Pancreas (tissue), 10 donors: ENCODE measurements at regions not wholly inside any gene's neighbourhood (a gene's known extent, or its start where the extent isn't known, plus 50 kb on each side); places are given as distances from the start of the nearest gene placed in this dataset.

Experiments used
- ATAC-seq, 4 donors: fragments of 200-7000 bp; cut with Tn5 transposase; one replicate each; pipeline versions ENCODE4 v1.8.0 to v1.9.1; 2020; ENCODE audit warnings: mild to moderate bottlenecking in 4 of 4, moderate library complexity in 4 of 4
- DNase-seq, 6 donors: peaks; one replicate each; pipeline ENCODE4 v3.0.0-alpha.2; 2020
- FAIRE-seq: peaks from 2 replicates; lab custom pipeline; 2012; peaks lifted over from hg19 to GRCh38; lab: Jason Lieb, UNC
- H3K27ac ChIP-seq, 4 donors: fragments of 200-600 bp; sonication (generic); 1 replicate in 3 of 4; 2 replicates in 1 of 4; pipeline versions ENCODE4 v1.5.0 to v1.8.0; 2020
- H3K27me3 ChIP-seq, 4 donors: fragments of 200-600 bp; one replicate each; pipeline ENCODE4 v1.8.0; 2021
- H3K36me3 ChIP-seq, 3 donors: fragments of 200-600 bp; sonication (generic) in 1 of 3; one replicate each; pipeline versions ENCODE4 v1.5.0 to v1.8.0; 2020 to 2021
- H3K4me1 ChIP-seq, 3 donors: fragments of 200-600 bp; one replicate each; pipeline ENCODE4 v1.8.0; 2021
- H3K4me3 ChIP-seq, 4 donors: fragments of 200-600 bp; sonication (generic) in 2 of 4; one replicate each; pipeline versions ENCODE4 v1.5.0 to v1.8.0; 2020 to 2021
- H3K9me3 ChIP-seq, 4 donors: fragments of 200-600 bp; one replicate each; pipeline ENCODE4 v1.8.0; 2021
- WGBS, 2 donors: extraction: QIAGEN DNeasy Blood & Tissue Kit; methylation state at CpG; one replicate each; pipeline ENCODE4 v1.1.7; 2013; 5-methylcytosine and 5-hydroxymethylcytosine counted together
- intact Hi-C, 3 donors: fragments of 100-400 bp; cut with DNase I; formaldehyde crosslinking; loops; one replicate each; pipeline versions ENCODE4 v1.11.1 to v1.14.2; 2022
- TF ChIP-seq, protein P1 (sequence below), 4 donors: fragments of 200-600 bp; sonication (generic) in 3 of 4; IDR thresholded peaks; one replicate each; pipeline versions ENCODE4 v1.5.0 to v1.8.0; 2021; ENCODE audit warnings: antibody characterized with exemption in 4 of 4
- donor health status: healthy with polysubstance abuse.
- donor health status: DM: no; HTN: no; CAD: no; lungs with moderate emphysema.
- donor health status: DM: no; HTN: no; CAD: no.
- donor health status: control.
- donor health status: control.
- donor health status: Bipolar disorder and iron deficiency.
- donor health status: DM: yes; HTN: yes; CAD: no.
- donor health status: DM: no; HTN: no; CAD: no.
- donor health status: DM: no; HTN: no; CAD: no.
- donor health status: DM: yes; HTN: yes; CAD: no.

GRCh38 chr6:132126150-132126549 lies 175.0 kb upstream of the CCN2 start:
- H3K4me3 ChIP-seq: no peak overlapping the region
- intact Hi-C loops: no loop called here
- no peak for DNase-seq
- H3K36me3 ChIP-seq: no peaks in the 10 kb centered on the region
- no peaks in the 10 kb centered on the region for H3K4me1 ChIP-seq
- TF ChIP-seq, protein P1, sequence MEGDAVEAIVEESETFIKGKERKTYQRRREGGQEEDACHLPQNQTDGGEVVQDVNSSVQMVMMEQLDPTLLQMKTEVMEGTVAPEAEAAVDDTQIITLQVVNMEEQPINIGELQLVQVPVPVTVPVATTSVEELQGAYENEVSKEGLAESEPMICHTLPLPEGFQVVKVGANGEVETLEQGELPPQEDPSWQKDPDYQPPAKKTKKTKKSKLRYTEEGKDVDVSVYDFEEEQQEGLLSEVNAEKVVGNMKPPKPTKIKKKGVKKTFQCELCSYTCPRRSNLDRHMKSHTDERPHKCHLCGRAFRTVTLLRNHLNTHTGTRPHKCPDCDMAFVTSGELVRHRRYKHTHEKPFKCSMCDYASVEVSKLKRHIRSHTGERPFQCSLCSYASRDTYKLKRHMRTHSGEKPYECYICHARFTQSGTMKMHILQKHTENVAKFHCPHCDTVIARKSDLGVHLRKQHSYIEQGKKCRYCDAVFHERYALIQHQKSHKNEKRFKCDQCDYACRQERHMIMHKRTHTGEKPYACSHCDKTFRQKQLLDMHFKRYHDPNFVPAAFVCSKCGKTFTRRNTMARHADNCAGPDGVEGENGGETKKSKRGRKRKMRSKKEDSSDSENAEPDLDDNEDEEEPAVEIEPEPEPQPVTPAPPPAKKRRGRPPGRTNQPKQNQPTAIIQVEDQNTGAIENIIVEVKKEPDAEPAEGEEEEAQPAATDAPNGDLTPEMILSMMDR (IDR thresholded peaks at IDR 0.05): no peak
- 87 to 97% methylated on average over 2 of the region's 2 CpGs for WGBS, 2 donors
- no peak for ATAC-seq
- FAIRE-seq: no peak
- H3K27ac ChIP-seq: no peak overlapping the region
- no peaks in the 10 kb centered on the region for H3K27me3 ChIP-seq
- no peaks in the 10 kb centered on the region for H3K9me3 ChIP-seq

DNA sequence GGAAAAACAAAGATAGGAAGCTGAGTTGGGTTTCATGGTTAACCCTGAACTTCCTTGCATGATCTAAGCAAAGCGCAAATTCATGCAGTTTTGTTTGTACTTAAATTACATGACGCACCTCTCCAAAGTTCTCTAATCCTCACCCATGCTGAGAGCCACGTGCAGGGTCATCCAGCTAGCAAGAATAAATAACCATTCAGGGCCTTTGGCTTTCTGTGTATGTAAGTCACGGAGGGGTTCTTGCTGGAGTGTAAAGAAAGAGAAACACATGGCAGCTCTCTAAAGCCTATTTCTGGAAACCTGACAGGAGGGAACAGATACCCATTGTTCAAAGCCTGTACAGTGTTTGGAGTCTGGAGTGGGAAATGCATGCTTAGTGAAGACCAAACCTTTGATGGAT lies 171.7 kb upstream of the CCN2 start:
- intact Hi-C loops: no loop called here
- ATAC-seq (peak in 2 of 4 donors; percentile 64 to 77), FAIRE-seq (no peak), DNase-seq (no peak)
- no peak overlapping the region for H3K27ac ChIP-seq
- no peaks in the 10 kb centered on the region for H3K9me3 ChIP-seq
- H3K27me3 ChIP-seq: no peaks in the 10 kb centered on the region
- TF ChIP-seq, protein P1 (IDR thresholded peaks at IDR 0.05): no peak
- no peak overlapping the region for H3K4me3 ChIP-seq
- H3K4me1 ChIP-seq: no peaks in the 10 kb centered on the region
- H3K36me3 ChIP-seq: no peaks in the 10 kb centered on the region
- WGBS, 2 donors: 42 to 44% methylated on average over 4 of the region's 4 CpGs

DNA sequence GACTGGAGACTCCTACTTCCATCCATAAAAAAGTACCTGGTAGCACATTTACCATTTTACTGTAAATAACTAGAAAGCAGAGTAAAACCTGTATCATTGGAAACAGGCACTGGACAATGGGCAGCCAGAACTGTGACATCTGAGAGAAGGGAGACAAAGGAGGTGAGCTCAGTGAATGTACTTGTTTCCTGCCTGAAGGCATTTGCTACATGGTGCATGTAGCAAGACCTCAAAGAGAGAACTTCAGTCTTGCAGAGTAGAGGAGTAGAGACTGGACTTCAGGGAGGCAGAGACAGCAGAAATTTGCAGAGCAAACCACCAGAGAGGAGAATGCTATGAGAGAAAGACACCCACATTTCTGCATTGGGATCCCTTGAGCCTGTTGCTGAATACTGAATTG lies 171.0 kb upstream of the CCN2 start:
- no peak for ATAC-seq
- Histone ChIP-seq H3K9me3 (no peaks in the 10 kb centered on the region), H3K27ac (no peak overlapping the region), H3K27me3 (no peaks in the 10 kb centered on the region), H3K4me3 (no peak overlapping the region), H3K36me3 (no peaks in the 10 kb centered on the region), H3K4me1 (no peaks in the 10 kb centered on the region)
- intact Hi-C loops: no loop called here
- TF ChIP-seq, protein P1 (IDR thresholded peaks at IDR 0.05): no peak
- FAIRE-seq: no peak
- no peak for DNase-seq

DNA sequence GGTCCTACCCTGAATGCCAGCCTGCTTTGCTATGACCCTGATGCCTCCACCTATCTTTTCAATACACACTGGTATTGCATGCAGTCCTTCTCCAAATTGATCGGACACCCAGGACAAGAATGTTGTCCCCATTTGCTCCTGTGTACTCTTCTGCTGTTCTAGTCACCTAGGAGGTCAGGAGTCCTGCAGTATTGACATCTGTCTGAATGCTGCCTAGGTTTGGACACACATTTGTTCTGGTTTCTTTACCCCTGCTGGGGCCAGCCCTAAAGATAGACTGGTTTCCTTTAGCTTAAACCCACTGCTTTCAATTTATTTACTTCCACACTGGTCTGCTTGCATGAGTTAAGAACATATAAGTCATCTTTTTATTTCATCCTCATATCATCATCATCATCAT lies 167.0 kb upstream of the CCN2 start:
- WGBS, 2 donors: 78 to 100% methylated on average over 1 of the region's 1 CpG
- FAIRE-seq: no peak
- TF ChIP-seq, protein P1 (IDR thresholded peaks at IDR 0.05): no peak
- DNase-seq: no peak
- Histone ChIP-seq H3K4me3 (no peak overlapping the region), H3K4me1 (no peaks in the 10 kb centered on the region), H3K27me3 (no peaks in the 10 kb centered on the region), H3K36me3 (no peaks in the 10 kb centered on the region), H3K27ac (no peak overlapping the region), H3K9me3 (no peaks in the 10 kb centered on the region)
- intact Hi-C loops: no loop called here
- ATAC-seq: no peak

GRCh38 chr6:132115714-132116366 lies 164.7 kb upstream of the CCN2 start:
- no peaks in the 10 kb centered on the region for H3K9me3 ChIP-seq
- no peak overlapping the region for H3K27ac ChIP-seq
- WGBS, 2 donors: 55 to 63% methylated on average over 7 of the region's 7 CpGs
- no peaks in the 10 kb centered on the region for H3K4me1 ChIP-seq
- ATAC-seq (no peak), FAIRE-seq (no peak), DNase-seq (no peak)
- TF ChIP-seq, protein P1 (IDR thresholded peaks at IDR 0.05): no peak
- no peaks in the 10 kb centered on the region for H3K27me3 ChIP-seq
- H3K36me3 ChIP-seq: no peaks in the 10 kb centered on the region
- intact Hi-C loops: no loop called here
- H3K4me3 ChIP-seq: peak overlapping the region in 1 of 4 donors; percentile 3
